Activated CD4-positive, alpha-beta T cell treated with anti-CD3 and anti-CD28 coated beads, Interleukin-2, amount 10 ng/mL, durations not matched to agents 24 days and 14 days (primary cell): ENCODE measurements at regions not wholly inside any gene's neighbourhood (a gene's known extent, or its start where the extent isn't known, plus 50 kb on each side); places are given as distances from the start of the nearest gene placed in this dataset.
"Not testable (repeated sequence)": the region's sequence is repeated elsewhere in the genome, so short reads cannot be mapped to it uniquely, and the experiment has no call there.

Experiments
- DNase-seq: peaks from one replicate; pipeline ENCODE4 v3.0.0; 2022
- H3K27ac Mint-ChIP-seq: one replicate; pipeline ENCODE4 v1.8.0; 2022; ENCODE audit warnings: mild to moderate bottlenecking, mixed read lengths
- H3K27me3 Mint-ChIP-seq: one replicate; pipeline ENCODE4 v1.8.0; 2022; ENCODE audit warnings: mixed read lengths
- H3K36me3 Mint-ChIP-seq: one replicate; pipeline ENCODE4 v1.8.0; 2022; ENCODE audit warnings: low read depth, mild to moderate bottlenecking, mixed read lengths
- H3K4me1 Mint-ChIP-seq: one replicate; pipeline ENCODE4 v1.8.0; 2021; ENCODE audit warnings: mixed read lengths
- H3K4me3 Mint-ChIP-seq: one replicate; pipeline ENCODE4 v1.8.0; 2022; ENCODE audit warnings: mild to moderate bottlenecking, moderate library complexity, mixed read lengths
- H3K9me3 Mint-ChIP-seq: one replicate; pipeline ENCODE4 v1.8.0; 2021; ENCODE audit warnings: mixed read lengths
- intact Hi-C: fragments of 100-400 bp; cut with micrococcal nuclease; formaldehyde crosslinking; loops from one replicate; pipeline ENCODE4 v1.15.1; 2023

DNA sequence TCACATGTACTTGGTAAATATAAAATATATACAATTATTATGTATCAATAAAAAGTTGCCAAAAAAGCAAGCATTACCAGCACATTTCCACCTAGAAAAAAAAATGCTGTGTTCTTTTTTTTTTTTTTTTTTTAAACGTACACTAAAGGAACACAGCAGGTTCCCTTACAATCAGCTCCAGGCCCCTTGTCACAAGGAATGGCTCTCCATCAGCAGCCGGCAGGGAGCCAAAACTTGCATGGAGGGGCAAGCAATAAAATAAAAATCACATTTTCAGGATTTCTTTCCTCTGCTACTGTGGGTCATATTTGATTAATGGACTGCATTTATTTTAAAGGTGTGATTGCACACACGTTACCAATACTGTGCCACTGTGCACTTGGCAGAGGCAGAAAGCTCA, 460.3 kb downstream of the GPAT3 start:
- no peaks in the 10 kb centered on the region for H3K4me1 Mint-ChIP-seq
- no peaks in the 10 kb centered on the region for H3K36me3 Mint-ChIP-seq
- no peak overlapping the region for H3K4me3 Mint-ChIP-seq
- no peak for DNase-seq
- no peak overlapping the region for H3K27ac Mint-ChIP-seq
- intact Hi-C loops = no loop called here
- H3K9me3 Mint-ChIP-seq = no peaks in the 10 kb centered on the region
- H3K27me3 Mint-ChIP-seq = no peaks in the 10 kb centered on the region

GRCh38 chr4:83993774-83994173, 457.9 kb downstream of the GPAT3 start:
- H3K27me3 Mint-ChIP-seq = no peaks in the 10 kb centered on the region
- intact Hi-C loops = no loop called here
- H3K4me1 Mint-ChIP-seq = no peaks in the 10 kb centered on the region
- H3K36me3 Mint-ChIP-seq = no peaks in the 10 kb centered on the region
- no peak overlapping the region for H3K27ac Mint-ChIP-seq
- DNase-seq = no peak
- no peaks in the 10 kb centered on the region for H3K9me3 Mint-ChIP-seq
- H3K4me3 Mint-ChIP-seq = no peak overlapping the region

DNA sequence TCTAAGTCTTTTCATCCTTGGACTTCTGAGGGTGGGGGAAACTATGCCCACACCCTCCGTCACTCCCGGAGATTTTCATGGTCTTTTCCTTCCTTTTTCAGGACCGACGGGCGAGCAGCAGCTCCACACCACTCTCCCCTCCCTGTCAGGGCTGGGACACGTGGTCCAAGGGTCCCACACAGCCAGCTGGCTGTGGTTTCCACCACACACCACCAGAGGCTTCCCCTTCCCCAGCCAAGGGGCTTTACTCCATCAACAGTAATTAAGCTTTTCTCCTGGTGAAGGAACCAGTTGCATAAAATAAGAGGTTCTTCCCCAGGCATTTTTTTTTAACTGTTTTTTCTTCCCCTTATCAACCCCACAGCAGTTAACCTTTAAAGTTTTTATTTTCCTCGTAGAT, 453.9 kb downstream of the GPAT3 start:
- H3K36me3 Mint-ChIP-seq = no peaks in the 10 kb centered on the region
- DNase-seq = no peak
- H3K9me3 Mint-ChIP-seq = no peaks in the 10 kb centered on the region
- H3K27ac Mint-ChIP-seq = no peak overlapping the region
- no peak overlapping the region for H3K4me3 Mint-ChIP-seq
- no peaks in the 10 kb centered on the region for H3K4me1 Mint-ChIP-seq
- H3K27me3 Mint-ChIP-seq = no peaks in the 10 kb centered on the region
- intact Hi-C loops = no loop called here

DNA sequence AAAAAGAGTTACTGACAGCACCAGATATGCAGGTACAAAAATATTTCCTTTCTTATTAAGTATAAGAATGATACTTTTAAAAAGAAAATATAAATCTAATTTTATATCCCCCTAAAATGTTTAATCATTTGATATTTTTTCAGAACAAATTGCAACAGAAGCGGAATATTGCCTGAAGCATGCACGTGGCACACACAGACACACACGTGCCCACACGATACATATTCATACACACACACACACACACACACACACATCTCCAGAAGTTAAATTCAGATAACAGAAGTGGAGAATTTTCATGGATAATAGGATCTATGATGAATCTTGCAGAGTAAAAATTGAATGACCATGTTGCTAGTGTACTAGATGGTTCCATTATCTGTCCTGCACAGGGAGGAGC, 445.2 kb downstream of the GPAT3 start:
- Mint-ChIP-seq H3K4me1 (no peaks in the 10 kb centered on the region), H3K4me3 (no peak overlapping the region)
- no peak for DNase-seq

GRCh38 chr4:83979773-83980172, 443.9 kb downstream of the GPAT3 start:
- H3K4me1 Mint-ChIP-seq = no peaks in the 10 kb centered on the region
- H3K4me3 Mint-ChIP-seq = no peak overlapping the region
- no peak for DNase-seq
- no peak overlapping the region for H3K27ac Mint-ChIP-seq
- H3K9me3 Mint-ChIP-seq = no peaks in the 10 kb centered on the region
- intact Hi-C loops = no loop called here
- H3K36me3 Mint-ChIP-seq = no peaks in the 10 kb centered on the region
- no peaks in the 10 kb centered on the region for H3K27me3 Mint-ChIP-seq

More for the DNA sequence above, 445.2 kb downstream of the GPAT3 start:
- intact Hi-C loops = no loop called here
- Mint-ChIP-seq H3K27ac (no peak overlapping the region), H3K9me3 (no peaks in the 10 kb centered on the region), H3K36me3 (no peaks in the 10 kb centered on the region), H3K27me3 (no peaks in the 10 kb centered on the region)

DNA sequence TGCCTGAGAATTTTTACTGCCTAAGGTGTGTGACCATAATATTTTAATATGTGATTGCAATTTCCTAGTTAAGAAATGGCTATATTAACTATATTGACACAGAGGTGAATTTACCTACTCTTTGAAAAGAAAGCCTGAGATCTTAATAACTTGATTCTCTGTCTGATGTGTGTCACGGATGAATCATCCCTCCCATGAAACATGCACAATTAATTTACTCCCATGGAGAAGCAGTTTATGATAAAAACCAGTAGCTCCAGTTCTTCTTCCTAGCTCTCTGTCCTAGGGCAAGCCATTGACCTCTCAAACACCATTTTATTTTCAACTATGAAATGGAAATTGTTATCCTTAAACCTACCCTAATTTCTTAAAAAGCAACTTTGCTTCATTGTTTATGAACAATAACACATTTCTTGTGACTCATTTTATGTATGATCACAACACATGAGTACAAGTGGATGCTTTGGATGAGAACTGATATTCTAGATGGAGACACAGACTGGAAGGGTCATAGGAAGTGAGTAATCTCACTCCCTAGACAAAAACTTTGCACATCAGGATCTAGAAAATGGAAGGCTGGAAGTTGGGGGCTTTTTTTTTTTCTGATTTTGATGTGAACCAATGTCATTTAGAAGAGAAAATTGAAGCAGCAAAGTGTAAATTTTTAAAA, 438.3 kb downstream of the GPAT3 start:
- Mint-ChIP-seq H3K9me3 (no peaks in the 10 kb centered on the region), H3K27ac (no peak overlapping the region), H3K4me3 (no peak overlapping the region), H3K36me3 (no peaks in the 10 kb centered on the region), H3K27me3 (no peaks in the 10 kb centered on the region), H3K4me1 (no peaks in the 10 kb centered on the region)
- intact Hi-C loops = no loop called here
- DNase-seq = no peak

DNA sequence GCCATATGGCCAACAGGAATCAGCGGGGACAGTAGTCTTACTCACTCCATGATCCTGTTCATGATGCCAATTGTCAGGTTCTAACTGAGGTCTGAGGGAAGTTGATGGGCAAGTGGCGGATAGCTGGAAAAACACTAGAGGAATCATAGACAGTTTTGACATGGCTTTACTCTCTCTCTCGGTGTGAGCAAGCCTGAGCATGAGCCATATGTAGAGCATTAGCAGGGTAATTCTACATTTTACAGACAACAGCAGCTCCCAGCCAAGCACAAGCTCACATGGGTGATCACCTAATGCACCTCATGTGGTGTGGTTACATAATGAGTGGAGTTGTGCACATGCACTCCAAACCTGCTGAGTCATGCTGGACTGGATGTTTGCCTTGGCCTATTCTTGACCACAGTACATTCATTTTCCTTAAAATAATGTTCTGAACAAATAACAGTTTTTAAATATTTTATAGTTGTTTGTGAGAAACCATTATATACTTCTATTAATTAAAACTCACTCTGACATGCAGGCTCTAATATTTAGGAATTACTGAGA, 429.2 kb downstream of the GPAT3 start:
- intact Hi-C loops = no loop called here
- no peaks in the 10 kb centered on the region for H3K4me1 Mint-ChIP-seq
- no peak overlapping the region for H3K4me3 Mint-ChIP-seq
- no peaks in the 10 kb centered on the region for H3K27me3 Mint-ChIP-seq
- peaks cover 9% of the 10 kb centered on the region for H3K9me3 Mint-ChIP-seq
- no peak for DNase-seq
- no peak overlapping the region for H3K27ac Mint-ChIP-seq
- H3K36me3 Mint-ChIP-seq = no peaks in the 10 kb centered on the region

DNA sequence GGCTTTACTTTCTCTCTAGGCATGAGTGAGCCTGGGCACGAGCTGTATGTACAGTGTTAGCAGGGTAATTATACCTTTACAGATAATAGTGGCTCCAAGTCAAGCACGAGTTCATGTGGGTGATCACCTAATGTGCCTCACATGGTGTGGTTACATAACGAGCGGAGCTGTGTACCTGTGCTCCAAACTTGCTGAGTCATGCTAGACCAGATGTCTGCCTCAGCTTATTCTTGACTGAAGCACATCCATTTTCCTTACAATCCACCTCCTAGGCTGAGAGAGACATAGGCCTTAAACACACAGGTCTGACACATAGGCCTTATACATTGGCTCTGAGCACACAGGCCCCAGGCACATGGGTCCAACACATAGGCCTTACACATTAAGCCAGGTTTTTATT, 426.6 kb downstream of the GPAT3 start:
- Mint-ChIP-seq H3K36me3 (no peaks in the 10 kb centered on the region), H3K4me3 (no peak overlapping the region), H3K9me3 (peaks cover 9% of the 10 kb centered on the region), H3K4me1 (no peaks in the 10 kb centered on the region), H3K27ac (no peak overlapping the region), H3K27me3 (no peaks in the 10 kb centered on the region)
- intact Hi-C loops = no loop called here
- DNase-seq = no peak

DNA sequence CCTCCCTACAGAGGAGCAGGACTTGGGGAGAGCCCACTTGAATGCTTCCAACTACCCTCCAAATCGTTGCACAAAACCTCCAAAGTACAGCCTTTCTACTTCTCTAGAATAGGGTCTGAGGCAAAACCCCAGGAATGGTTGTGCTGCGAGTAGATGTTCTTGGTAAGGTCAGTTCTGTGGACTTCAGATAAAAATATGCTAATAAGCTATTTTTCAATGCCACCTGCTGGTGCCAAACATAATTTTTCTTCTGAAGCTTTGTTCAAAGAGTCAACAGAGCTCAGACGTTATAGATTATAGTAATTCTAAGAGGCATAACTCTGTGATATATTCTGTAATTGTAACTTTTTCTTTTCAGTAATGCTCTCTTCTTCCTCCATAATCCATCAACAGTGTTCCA, 425.7 kb downstream of the GPAT3 start:
- H3K4me3 Mint-ChIP-seq = no peak overlapping the region
- no peaks in the 10 kb centered on the region for H3K36me3 Mint-ChIP-seq
- peaks cover 9% of the 10 kb centered on the region for H3K9me3 Mint-ChIP-seq
- H3K27me3 Mint-ChIP-seq = no peaks in the 10 kb centered on the region
- no peak overlapping the region for H3K27ac Mint-ChIP-seq
- DNase-seq = no peak
- no peaks in the 10 kb centered on the region for H3K4me1 Mint-ChIP-seq
- intact Hi-C loops = no loop called here

GRCh38 chr4:83959160-83959559, 423.3 kb downstream of the GPAT3 start:
- no peaks in the 10 kb centered on the region for H3K27me3 Mint-ChIP-seq
- H3K4me1 Mint-ChIP-seq = no peaks in the 10 kb centered on the region
- H3K36me3 Mint-ChIP-seq = no peaks in the 10 kb centered on the region
- no peak overlapping the region for H3K4me3 Mint-ChIP-seq
- intact Hi-C loops = no loop called here
- peaks cover 5% of the 10 kb centered on the region for H3K9me3 Mint-ChIP-seq
- no peak for DNase-seq
- no peak overlapping the region for H3K27ac Mint-ChIP-seq

GRCh38 chr4:83947830-83948193, 411.9 kb downstream of the GPAT3 start:
- no peaks in the 10 kb centered on the region for H3K36me3 Mint-ChIP-seq
- no peaks in the 10 kb centered on the region for H3K27me3 Mint-ChIP-seq
- intact Hi-C loops = no loop called here
- H3K4me1 Mint-ChIP-seq = no peaks in the 10 kb centered on the region
- DNase-seq = no peak
- H3K27ac Mint-ChIP-seq = no peak overlapping the region
- H3K9me3 Mint-ChIP-seq = no peaks in the 10 kb centered on the region
- H3K4me3 Mint-ChIP-seq = no peak overlapping the region

GRCh38 chr4:83947125-83947829, 411.4 kb downstream of the GPAT3 start:
- Mint-ChIP-seq H3K27ac (no peak overlapping the region), H3K4me3 (no peak overlapping the region), H3K9me3 (no peaks in the 10 kb centered on the region), H3K4me1 (no peaks in the 10 kb centered on the region), H3K36me3 (no peaks in the 10 kb centered on the region), H3K27me3 (no peaks in the 10 kb centered on the region)
- DNase-seq = no peak
- intact Hi-C loops = no loop called here

- H3K36me3 Mint-ChIP-seq, H3K4me3 Mint-ChIP-seq, H3K27ac Mint-ChIP-seq, intact Hi-C loops, H3K9me3 Mint-ChIP-seq, DNase-seq, H3K4me1 Mint-ChIP-seq, H3K27me3 Mint-ChIP-seq: not testable (repeated sequence)
Measured at GRCh38 chr4:83943691-83944090, 407.8 kb downstream of the GPAT3 start.

DNA sequence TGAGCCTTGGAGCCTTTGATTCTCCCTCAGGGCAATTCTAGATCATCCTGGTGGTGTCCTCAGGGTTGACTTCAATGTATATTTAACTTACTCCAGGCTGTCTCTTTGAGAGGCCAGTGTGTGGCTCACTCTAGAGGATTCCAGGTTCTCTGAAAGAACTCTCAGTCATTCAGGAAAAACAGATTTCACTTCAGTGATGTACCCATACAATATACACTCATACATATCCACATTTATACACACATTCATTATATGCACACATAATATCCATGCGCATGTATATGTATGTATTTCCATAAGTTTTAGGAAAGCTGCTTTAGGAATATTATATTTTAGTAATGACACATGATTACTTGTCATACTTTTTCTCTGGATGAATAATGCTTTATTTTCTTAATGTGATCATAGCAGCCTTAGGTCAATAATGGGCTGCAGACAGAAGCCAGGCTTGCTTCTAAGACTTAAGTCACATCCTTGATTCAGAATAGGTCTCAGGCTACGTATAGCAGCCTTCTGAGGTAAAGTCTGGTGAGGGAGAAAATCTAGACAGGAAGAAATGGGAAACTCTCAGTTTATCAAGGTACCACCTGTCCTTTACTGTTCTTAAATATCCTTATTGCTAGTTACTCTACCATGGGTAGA, 397.0 kb downstream of the GPAT3 start:
- intact Hi-C loops = no loop called here
- no peaks in the 10 kb centered on the region for H3K36me3 Mint-ChIP-seq
- no peaks in the 10 kb centered on the region for H3K9me3 Mint-ChIP-seq
- no peaks in the 10 kb centered on the region for H3K27me3 Mint-ChIP-seq
- H3K4me1 Mint-ChIP-seq = no peaks in the 10 kb centered on the region
- H3K27ac Mint-ChIP-seq = no peak overlapping the region
- DNase-seq = no peak
- no peak overlapping the region for H3K4me3 Mint-ChIP-seq
